ENCODE measurements at regions not wholly inside any gene's neighbourhood (a gene's known extent, or its start where the extent isn't known, plus 50 kb on each side); places are given as distances from the start of the nearest gene placed in this dataset.

DNA sequence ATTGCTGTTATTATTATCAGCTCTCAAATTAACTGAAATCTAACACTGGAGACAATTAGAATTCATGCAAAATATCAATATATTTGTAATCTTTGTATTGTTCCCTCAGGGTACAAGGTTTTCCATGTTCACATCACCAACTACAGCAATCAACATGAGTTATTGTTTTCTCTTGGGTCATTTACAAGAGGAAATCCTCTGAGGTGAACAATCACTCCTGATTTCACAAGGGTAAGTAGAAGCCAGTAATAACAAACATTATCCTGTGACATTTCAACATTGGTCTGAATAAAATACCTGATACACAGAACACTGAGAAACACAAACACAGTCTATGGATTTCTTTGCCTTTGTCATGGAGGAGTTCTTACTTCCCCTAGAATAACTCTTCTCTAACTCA, 174.0 kb downstream of the SUCNR1 start:
- TF ChIP-seq CTCF (IDR thresholded peaks at IDR 0.05) (no peak), POLR2A (IDR thresholded peaks at IDR 0.05) (no peak)
